Stimulated activated CD4-positive, alpha-beta T cell treated with anti-CD3 and anti-CD28 coated beads, TNF-alpha, amount 100 ng/mL, for 1 hour (primary cell): ENCODE measurements at regions not wholly inside any gene's neighbourhood (a gene's known extent, or its start where the extent isn't known, plus 50 kb on each side); places are given as distances from the start of the nearest gene placed in this dataset.
"Not testable (repeated sequence)": the region's sequence is repeated elsewhere in the genome, so short reads cannot be mapped to it uniquely, and the experiment has no call there.

Experiments
- DNase-seq, 3 donors: peaks; one replicate each; pipeline ENCODE4 v3.0.0-alpha.2; 2020; ENCODE audit warnings: low read depth in 3 of 3, low spot score in 1 of 3

DNA sequence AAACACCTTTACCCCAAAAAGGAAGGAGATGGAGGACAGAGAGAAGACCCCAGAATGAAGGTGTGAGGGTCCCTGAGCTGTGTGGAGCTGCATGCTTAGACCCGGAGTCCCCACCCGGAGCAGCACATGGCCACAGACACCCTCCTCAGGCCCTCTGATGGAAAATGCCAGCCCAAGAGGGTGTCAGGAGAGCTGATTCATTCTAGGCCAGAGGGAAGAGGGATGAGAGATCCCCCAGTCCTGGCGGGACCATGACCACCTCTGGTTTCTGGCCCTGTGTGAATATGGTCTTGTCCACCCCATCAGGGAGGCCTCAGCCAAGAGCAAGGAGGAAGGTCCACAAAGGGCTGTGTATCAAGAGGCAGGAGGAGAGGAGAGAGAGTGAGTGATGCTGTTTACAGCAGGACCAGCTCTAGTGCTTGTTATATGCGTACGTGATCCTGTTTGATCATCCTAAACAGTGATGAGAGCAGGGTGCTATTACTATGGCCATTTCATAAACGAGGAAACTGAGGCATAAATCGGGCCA, 186.6 kb upstream of the HAAO start:
- no peak for DNase-seq

DNA sequence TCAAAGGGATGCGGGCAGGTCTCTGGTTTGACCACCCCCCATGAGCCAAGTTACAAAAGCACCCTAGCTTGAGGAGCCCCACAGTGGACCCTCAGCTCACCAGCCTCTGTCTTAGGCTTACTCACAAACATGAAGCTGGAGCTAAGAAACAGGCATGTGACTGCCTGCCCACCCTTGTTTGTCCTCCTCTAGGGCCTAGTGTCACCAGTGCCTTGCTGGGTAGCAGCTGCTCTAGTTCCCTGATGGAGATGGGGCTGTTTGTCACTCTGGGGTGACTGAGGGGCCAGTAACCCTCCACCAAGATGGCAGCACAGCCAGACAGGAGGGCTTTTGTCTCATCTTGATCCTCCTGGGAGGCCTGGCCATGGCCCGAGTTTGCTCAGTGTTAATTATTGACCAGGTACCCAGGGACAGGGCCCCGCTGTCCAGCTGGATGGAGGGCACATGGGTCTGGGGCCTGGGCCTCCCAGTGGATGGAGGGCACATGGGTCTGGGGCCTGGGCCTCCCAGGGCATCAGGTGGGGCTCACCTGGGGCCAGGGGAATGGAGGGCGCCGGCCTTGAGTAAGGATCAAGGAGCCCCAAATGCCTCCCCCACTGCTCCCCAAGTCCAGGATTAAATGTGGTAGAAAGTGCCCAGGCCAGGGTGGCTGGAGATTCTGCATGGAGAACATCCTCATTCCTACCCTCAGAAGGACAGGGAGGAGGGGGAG, 185.9 kb upstream of the HAAO start:
- no peak for DNase-seq

DNA sequence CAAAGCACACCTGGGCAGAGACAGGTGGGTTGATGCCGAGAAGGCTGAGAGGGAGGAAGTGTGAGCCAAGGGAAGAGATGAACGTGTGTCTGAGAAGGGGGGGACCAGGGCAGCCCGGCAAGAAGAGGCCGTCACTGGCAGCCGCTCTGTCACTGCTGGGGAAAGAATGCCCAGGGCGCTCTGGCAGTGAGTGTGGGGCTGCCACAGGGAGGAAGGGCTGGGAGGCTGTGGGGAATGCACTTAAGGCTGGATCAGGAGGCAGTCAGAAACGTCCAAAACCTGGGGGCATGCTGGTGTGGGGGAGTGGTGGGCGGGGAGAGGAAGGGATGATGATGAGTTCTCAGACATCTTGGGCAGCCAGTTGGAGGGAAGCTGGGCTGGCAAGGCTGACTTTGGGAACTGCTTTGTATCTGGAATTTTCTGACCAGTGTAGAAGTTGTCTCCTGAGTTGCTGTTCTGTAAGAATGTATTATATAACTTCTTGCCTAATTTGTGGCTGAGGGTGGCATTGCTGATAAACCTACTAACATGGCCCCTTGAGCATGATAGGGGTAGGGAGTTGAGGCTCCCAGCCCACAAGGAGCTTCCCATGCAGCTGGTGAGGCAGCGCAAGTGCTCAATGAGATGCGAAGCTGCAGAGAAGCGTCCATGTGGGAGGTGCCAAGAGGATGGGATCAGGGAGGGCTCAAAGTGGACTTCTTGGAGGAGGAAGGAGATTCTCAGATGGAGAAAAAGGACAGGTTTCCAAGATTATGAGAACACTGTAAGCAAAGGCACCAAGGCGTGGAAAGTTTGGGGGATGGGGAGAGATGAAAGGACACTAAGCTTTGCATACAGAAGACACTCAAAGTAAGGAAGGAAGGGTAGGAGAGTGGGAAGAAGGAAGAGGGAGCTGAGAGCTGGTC, 185.1 kb upstream of the HAAO start:
- DNase-seq, result no peak

DNA sequence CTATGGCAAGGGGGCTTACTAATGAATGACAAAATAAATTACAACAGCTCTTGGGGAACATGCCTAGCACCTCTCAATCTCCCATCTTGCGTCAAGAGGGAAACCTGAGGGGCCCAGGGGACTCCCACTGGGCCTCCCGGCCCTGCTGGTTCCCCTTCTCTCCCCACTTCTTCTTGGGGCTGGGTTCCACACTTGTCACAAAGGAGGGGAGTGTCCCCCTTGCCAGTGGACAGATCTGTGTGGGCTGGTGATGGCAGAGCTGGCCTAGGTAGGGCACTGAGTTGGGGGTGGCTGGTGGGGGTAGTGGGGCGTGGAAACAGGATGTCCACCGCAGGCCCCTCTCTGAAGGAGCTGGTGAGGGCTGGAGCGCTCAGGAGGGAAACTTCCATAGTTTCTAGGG, 184.0 kb upstream of the HAAO start:
- no peak for DNase-seq

DNA sequence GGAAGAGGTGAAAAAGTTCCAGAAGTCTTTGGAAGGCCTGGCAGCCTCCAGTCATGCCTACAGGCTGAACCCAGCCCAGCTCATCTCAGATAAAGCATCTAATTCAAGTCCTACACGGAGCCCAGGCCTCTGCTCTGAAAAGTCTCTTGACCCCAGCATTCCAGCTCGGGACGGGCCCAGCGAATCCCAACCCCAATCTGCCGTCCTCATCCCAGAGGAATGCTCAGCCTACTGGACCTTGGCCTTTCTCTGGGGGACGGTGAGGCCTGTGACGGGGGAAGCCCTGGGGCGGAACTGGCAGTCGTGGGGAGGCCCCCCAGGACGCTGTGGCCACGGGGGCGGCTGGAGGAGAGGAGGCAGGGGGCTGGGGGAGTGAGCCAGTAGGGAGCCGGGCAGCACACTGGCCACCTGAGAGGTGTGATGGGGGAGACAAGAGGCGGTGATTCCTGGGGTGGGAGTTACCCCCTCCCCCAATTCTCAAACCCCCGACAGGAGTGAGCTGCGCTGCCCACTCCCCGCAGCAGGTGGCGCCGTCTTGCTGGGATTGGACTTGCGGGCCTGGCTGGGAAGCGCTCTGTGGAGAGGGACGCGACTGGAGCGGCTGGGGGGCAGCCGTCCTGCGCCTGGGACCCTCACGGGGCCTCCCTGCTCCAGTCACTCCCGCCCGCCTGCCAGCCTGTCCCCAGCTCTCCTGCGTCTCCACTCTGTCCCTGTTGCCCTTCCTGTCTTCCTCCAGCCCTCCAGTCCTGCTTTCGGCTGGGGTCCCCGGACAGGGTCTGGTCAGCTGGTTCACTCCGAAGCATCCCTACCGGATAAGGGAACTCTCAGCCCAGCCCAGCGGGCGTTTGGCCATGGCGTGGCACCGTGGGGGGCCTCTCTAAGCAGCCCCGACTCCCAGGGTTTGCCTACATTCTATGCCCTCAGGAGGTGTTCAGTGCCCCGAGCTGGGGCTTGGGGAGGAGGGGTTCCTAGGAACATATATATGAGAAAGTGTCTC, 182.6 kb upstream of the HAAO start:
- DNase-seq, result peak in 2 of 3 donors; percentile 30 to 51

DNA sequence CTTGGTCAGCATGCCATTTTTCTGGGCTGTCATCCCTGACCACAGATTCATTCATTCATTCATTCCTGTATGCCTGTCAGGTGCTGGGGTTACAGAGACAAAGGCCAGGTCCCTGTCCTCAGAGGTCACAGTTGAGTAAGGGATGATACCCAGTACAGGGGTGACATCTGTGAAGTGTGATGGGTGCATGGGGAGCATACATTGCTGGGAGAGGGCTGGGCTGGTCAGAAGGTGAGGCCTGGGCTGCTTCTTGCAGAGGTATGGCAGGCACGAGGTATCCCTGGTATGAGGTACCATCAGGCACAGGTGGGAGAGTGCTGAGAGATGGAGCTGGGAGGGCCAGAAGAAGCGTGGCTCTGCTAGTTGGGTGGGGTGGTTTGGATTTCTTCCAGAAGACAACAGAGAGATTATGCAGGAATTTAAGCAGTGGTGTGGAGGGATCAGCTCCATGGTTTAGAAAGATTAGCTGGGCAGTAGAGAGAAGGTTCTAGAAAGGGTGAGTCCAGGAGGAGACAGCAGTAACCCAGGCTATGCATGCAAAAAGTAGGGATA, 181.9 kb upstream of the HAAO start:
- no peak for DNase-seq

DNA sequence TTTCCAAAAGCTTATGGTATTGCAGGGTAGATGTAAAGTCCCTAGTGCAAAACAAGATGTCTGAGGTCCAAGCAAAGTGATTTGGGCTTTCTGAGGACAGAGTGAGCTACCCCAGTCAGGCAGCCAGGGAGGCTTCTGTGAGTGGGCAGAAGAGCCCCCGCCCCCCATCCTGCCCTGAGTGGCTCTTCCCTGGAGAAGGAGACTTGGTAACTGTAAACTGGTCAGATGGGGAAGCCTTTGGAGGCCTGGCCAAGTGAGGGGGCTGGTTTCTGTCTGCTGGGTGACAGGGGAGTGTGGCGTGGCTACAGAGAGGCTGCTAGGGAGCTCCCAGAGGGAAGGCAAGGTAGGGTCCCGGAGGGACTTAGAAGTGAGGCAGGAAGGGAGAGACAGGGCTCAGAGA, 181.3 kb upstream of the HAAO start:
- no peak for DNase-seq

DNA sequence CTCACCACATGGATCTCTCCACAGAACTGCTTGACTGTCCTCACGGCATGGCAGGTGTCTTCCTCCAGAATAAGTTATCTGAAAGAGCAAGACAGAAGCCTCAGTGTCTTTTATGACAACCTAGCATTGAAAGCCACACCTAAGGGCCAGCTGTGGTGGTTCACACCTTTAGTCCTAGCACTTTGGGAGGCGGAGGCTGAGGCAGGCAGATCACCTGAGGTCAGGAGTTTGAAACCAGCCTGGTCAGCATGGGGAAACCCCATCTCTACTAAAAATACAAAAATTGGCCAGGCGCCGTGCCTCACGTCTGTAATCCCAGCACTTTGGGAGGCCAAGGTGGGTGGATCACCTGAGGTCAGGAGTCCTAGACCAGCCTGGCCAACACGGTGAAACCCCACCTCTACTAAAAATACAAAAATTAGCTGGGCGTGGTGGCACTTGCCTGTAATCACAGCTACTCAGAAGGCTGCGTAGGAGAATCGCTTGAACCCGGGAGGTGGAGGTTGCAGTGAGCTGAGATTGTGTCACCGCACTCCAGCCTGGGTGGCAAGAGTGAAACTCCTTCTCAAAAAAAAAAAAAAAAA, 180.6 kb upstream of the HAAO start:
- not testable (repeated sequence) for DNase-seq

DNA sequence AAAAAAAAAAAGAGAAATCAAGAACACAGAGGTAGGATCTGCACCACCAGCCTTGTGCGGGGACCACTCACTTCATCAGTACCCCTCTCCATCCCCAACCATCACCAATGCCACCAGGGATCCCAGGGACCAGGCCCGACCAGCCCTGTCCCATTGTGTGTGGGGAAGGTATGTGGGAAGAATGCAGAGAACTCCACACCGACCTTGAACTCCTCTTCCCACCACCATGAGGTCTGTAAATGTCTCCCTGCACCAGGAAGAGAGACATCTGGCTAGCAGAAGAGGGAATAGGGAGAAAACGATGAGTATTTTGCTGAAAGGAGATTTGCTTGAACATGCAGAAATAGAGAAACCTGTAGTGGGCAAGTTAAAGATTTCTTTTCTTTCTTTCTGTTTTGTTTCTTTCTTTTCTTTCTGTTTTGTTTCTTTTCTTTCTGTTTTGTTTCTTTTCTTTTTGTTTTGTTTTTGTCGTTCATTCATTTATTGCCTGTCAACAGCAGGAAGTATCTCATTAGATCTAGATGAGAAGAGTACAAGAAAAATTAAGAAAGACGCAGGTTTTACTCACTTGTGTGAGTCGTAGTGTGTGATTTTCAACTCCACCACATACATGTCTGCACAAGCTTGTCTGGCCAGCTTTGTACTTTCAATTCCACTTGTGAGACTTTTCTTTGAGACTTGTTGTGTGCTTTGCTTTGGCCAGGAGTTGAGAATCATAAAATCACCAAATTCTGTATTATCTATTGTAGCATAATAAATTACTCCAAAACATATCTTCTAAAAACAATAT, 179.8 kb upstream of the HAAO start:
- DNase-seq, result no peak

DNA sequence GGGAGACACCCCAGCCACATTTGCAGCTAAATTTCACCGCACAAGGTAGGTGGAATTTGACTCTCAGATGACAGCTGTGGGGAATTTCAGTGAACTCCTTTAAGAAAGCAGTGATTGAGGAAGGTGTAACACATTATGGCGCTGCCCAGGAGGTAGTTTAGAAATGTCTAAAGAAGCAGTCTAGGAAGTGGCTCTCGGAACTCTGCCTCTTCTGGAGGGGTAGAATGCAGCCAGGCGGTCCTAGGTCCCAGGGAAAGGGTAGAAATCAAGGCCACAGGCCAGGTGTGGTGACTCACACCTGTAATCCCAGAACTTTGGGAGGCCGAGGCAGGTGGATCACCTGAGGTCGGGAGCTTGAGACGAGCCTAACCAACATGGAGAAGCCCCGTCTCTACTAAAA, 179.0 kb upstream of the HAAO start:
- DNase-seq, result no peak

DNA sequence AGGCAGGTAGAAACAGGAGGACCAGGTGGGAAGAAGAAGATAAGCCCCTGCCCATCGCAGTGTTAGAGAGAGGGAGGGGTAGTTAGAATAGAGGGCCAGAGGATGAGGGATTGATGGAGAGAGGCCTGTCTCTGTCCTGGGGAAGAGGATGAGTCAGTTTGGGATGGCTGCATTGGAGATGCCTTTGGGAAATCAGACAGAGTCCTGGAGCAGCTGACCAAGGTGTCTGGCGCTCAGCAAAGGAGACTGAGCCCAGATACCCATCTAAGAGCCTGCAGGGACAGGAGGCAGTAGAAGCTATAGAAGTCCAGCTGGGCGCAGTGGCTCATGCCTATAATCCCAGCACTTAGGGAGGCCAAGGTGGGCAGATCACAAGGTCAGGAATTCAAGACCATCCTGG, 177.8 kb upstream of the HAAO start:
- DNase-seq, result no peak

DNA sequence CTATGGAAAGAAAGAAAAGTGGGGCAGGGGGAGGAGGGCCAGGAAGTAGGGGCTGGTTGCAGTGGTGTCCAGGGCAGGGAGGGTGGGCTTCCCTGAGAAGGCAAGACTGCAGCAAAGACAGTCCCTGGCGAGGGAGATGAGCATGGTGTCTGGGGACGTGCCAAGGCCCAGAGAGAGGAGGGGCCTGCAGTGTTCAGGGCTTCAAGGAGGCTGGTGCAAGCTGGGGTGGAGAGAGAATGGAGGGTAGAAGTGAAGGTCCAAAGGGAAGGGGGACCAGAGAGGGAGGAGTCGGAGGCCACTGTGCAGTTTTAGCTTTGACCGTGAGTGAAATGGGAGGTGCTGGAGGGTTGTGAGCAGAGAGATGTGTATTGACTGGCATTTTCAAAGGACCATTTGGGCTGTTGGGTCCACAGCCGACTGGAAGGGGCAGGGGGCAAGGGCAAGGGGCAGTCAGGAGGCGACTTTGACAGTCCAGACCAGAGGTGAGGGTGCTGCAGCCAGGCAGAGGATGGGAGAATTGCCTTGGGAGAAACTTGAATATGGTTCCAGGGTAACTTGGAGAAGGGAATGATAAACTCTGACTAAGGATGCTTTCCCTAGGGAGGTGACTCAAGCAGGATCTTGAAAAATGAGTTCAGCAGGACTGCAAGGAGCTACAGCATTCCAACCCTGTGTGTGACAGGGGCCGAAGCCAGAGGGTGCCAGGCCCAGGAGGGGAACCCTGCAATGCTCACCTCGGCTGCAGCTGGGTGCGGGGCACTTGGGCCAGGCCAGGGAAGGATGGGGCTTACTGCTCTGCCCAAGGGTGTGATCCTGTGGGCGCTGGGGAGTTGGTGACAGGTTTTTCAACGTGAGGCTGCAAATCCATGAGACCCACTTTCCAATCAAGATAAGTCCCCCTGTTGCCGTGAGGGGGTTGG, 177.1 kb upstream of the HAAO start:
- DNase-seq, result no peak

DNA sequence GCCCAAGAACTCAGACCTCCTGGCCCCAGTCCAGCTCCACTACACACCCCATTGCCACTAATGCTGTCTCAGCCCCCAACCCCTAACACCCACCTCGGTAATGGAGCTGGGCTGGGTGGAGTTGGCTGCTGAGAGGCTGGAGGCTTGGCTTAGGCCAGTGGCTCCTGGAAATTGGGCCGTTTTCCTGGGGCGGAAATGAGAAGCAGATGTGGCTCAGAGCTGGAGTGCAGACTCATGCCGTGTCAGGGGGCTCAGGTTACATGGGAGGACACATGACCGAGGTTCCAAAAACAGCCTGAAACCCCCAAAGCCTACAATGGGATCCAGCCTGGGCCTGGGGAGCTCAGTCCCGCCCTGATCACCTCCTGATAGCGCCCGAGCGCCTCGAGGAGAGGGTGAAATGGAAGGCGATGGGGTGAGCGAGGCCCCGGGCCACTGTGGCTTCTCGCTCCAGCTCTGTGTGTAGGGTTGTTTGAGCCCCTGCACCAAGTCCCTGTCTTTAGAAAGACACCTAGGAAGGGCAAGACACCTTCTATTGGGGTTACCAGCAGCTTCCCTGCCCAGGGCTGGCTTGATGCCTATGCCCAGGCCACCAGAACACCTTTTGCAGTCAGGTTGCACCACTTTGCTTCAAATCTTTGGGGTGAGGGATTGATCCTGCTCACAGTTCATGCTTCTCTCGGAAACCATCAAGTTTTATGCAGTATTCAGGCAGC, 175.7 kb upstream of the HAAO start:
- DNase-seq, result no peak

DNA sequence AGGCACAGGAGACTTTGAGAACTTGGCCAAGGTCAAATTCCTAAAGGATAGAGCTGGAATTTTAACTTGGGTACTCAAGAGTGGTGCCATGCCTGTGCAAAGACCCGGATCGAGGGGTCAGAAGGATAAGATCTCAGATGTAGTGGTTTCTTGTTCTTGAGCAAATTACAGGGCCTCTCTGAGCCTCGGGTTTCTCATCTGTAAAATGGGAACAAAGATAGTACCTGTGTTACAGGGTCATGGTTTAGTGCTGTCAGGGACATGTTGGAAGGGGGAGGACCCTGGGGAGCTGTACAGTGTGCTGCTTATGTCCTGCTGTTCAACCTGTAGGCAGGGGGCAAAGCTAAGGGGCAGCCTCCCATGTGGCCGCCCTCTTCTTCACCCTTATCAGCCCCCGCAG, 173.5 kb upstream of the HAAO start:
- no peak for DNase-seq

DNA sequence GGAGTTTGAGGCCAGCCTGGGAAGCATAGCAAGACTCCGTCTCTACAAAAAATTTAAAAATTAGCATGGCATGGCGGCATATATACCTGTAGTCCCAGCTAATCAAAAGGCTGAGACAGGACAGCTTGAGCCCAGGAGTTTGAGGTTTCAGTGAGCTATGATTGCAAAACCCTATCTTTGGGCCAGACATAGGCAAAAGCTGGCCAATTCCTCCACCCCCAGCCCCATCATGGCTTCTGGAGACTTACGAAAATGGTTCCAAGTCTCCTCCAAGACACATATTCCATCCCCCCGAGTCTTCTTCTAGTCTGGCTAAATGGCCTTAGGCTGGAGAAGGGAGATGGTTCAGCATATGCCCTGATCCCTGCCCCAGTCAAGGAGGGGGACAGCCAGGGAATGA, 172.8 kb upstream of the HAAO start:
- DNase-seq, result no peak

DNA sequence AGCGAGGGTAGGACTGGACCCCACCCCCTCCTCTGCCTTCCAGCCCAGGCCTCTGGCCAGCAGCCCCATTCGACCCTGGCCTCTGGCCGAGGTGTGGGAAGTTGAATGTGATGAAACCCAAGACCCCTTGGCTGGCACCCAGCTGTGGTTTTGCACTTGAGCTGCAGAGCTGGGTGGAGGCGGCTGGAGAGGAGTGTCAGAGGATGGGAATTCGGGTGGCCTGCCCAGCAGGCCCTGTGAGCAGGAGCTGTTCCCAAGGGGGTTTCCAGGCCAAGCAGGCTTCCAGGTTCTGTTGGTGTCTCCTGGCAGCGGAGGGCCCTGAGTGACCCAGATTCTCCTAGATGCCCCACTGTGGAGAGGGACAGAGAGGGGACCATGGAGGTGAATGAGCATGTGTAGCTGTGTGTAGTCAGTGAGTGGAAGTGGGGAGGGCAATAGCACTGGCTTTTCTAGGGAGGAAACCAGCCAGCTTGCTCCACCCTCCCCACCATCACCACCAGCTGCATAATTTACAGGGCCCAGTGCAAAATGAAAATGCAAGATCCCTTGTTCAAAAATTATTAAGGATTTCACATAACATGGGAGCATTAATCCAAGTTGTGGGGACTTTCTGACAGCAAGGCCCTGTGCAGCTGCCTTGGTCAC, 172.2 kb upstream of the HAAO start:
- no peak for DNase-seq

DNA sequence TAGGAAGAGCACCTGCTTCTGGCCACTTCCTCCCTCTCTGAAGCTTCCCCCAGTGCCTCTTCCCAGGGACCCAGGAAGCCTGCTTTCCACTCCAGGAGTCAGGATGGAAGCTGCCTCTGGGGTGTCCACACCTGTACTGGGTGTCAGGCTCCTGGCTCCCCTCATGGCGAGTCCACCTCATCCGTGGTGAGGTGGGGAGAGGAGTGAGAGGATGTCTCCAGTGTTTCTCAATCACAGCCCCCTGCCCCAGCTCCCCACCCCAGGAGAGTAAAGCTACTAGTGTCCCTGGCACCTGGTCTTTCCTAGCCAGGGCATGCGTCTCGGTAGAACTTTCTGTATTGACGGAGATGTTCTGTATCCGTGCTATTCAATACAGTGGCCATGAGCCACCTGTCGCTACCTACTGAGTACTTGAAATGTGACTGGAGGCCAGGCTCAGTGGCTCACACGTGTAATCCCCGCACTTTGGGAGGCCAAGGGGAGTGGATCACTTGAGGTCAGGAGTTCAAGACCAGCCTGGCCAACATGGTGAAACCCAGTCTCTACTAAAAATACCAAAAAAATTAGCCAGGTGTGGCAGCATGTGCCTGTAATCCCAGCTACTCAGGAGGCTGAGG, 171.2 kb upstream of the HAAO start:
- no peak for DNase-seq
